ENCODE measurements at regions not wholly inside any gene's neighbourhood (a gene's known extent, or its start where the extent isn't known, plus 50 kb on each side); places are given as distances from the start of the nearest gene placed in this dataset.

DNA sequence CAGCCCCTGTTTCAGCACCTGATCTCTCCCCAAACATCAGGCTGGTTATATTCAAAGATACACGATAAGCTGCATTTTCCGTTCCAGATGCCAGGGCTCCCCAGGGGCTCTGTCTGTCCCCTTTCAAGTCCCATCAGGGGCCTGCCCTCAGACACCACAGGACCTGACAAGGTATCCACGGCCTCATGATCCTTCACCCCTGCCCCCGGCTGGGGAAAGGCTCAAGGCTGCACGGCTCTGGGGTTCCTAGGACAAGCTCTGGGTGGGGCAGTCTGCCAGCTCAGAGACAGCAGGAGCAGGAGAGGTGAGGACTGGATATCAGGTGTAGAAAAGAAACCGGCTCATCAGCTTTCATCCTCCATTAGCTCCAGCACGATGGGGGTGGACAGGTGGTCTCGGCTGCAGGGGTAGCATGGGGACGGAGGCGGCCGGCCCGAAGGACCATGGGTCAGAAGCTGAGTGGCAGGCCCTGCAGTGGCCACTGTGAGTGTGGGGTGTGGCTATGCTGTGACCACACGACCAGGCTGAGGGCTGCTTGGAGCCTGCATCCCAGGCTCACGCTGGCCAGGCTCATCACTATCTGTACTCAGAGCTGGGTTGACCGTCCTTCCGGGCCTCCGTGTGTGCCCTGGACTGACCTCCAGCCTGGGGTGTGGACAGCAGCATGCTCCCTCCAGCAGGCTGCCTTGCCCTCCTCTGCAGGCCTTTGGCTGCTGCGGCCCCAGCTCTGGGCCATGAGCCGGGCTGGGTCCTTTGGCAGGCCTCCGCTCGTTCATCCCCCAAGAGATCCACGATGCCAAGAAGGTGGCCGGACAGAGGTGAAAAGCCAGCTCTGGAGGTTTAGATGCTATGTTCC lies 386.2 kb downstream of the THBS2 start:
- peaks cover 16% of the 10 kb centered on the region for H3K27me3 Mint-ChIP-seq
- H3K9me3 Mint-ChIP-seq: no peaks in the 10 kb centered on the region
- no peaks in the 10 kb centered on the region for H3K36me3 Mint-ChIP-seq (ENCODE audit: insufficient read depth)
- no peak for DNase-seq (ENCODE audit: low spot score in 2 of 2)
- ATAC-seq (replicated peaks; ENCODE audit: extremely low read depth, poor library complexity, severe bottlenecking): no peak
- no peak overlapping the region for H3K27ac Mint-ChIP-seq (ENCODE audit: low read depth)
- H3K4me1 Mint-ChIP-seq: no peaks in the 10 kb centered on the region
- no peak overlapping the region for H3K4me3 Mint-ChIP-seq

DNA sequence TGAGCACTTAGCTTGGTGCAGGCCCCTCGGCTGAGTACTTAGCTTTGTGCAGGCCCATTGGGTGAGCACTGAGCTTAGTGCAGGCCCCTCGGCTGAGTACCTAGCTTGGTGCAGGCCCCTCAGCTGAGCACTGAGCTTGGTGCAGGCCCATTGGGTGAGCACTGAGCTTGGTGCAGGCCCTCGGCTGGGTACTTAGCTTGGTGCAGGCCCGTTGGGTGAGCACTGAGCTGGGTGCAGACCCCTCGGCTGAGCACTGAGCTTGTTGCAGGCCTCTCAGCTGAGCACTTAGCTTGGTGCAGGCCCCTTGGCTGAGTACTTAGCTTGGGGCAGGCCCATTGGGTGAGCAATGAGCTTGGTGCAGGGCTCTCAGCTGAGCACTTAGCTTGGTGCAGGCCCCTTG lies 387.1 kb downstream of the THBS2 start:
- DNase-seq (ENCODE audit: low spot score in 2 of 2): no peak
- ATAC-seq (replicated peaks; ENCODE audit: extremely low read depth, poor library complexity, severe bottlenecking): no peak
- peaks cover 9% of the 10 kb centered on the region for H3K27me3 Mint-ChIP-seq
- H3K4me1 Mint-ChIP-seq: no peaks in the 10 kb centered on the region
- no peak overlapping the region for H3K4me3 Mint-ChIP-seq
- no peak overlapping the region for H3K27ac Mint-ChIP-seq (ENCODE audit: low read depth)
- no peaks in the 10 kb centered on the region for H3K36me3 Mint-ChIP-seq (ENCODE audit: insufficient read depth)
- no peaks in the 10 kb centered on the region for H3K9me3 Mint-ChIP-seq

DNA sequence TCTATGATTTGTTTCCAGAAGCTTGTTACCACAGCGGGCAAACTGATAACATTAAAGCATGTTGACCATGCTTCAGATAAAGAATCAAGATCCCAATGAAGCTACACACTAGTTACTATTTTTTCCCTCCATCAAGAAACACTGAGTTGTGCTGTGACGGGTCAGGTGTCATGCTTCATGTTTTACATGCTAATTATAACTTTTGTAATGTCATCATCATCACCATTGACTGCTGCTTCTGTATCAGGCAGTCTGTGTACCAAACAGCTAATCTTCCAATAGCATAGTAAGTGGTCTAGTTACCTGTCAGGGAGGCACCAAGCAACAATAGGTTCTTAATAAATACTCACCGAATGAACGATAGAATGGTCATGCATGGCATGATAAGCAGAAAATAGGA lies 388.1 kb downstream of the THBS2 start:
- Mint-ChIP-seq H3K27ac (ENCODE audit: low read depth) (no peak overlapping the region), H3K9me3 (no peaks in the 10 kb centered on the region), H3K4me1 (no peaks in the 10 kb centered on the region), H3K27me3 (peaks cover 7% of the 10 kb centered on the region), H3K36me3 (ENCODE audit: insufficient read depth) (no peaks in the 10 kb centered on the region), H3K4me3 (no peak overlapping the region)
- ATAC-seq (replicated peaks; ENCODE audit: extremely low read depth, poor library complexity, severe bottlenecking) (no peak), DNase-seq (ENCODE audit: low spot score in 2 of 2) (no peak)

DNA sequence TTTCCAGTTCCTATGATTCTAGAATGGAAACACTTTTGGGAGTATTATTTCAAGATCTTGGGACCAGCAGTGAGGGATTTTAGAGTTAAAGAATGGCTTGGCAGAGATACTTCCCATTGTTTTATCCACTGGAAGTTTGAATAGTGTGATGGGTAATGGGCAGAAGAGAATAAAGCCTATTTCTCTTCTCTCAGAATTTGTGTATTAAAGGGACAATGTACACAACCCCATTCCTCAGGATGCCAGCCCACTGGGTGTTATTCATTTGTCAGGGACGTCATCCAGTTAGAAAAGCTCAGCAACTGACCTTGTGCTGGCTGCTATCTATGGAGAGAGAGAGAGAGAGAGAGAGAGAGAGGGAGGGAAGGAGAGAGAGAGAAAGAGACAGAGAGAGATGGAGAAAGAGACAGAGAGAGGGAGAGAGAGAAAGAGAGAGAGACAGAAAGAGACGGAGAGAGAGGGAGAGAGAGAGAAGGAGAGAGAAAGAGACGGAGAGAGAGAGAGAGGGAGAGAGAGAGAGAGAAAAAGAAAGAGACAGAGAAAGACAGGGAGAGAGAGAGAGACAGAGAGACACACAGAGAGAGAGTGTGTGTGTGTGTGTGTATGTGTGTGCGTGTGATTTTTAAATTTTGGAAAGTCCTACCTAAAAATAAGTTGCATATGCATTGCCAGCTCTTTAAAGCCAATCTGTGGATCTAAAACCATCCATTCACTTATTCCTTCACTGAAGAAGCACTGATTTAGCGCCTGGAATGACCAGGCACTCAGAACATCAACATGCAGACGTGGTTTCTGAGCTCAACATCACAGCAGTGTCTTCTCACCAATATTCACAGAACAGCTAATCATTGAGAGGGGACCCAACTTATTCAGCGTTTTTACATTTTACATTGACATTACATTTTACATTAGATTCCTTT lies 388.8 kb downstream of the THBS2 start:
- no peaks in the 10 kb centered on the region for H3K9me3 Mint-ChIP-seq
- no peak for DNase-seq (ENCODE audit: low spot score in 2 of 2)
- H3K27me3 Mint-ChIP-seq: peaks cover 11% of the 10 kb centered on the region
- no peak overlapping the region for H3K4me3 Mint-ChIP-seq
- ATAC-seq (replicated peaks; ENCODE audit: extremely low read depth, poor library complexity, severe bottlenecking): no peak
- no peaks in the 10 kb centered on the region for H3K4me1 Mint-ChIP-seq
- H3K36me3 Mint-ChIP-seq (ENCODE audit: insufficient read depth): no peaks in the 10 kb centered on the region
- H3K27ac Mint-ChIP-seq (ENCODE audit: low read depth): peak overlapping the region; percentile 36

DNA sequence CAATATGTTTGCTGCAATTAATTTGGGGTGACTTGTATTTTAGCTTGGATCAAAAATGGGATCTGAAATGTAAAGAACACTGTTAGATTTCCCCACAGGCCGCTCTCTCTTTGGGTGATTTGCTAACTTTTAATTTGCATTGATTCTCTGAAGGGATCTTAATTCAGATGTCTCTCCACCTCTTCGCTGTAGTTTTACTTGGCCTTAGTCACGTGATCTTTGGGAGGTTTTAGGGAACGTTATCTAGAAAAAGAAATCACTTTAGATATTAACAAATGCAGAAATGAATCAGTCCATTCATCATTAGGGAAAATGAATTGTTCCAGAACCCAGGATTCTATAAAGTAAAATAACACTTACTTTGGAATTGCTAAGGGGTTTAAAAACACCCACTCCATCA lies 390.2 kb downstream of the THBS2 start:
- ATAC-seq (replicated peaks; ENCODE audit: extremely low read depth, poor library complexity, severe bottlenecking): no peak
- H3K9me3 Mint-ChIP-seq: no peaks in the 10 kb centered on the region

DNA sequence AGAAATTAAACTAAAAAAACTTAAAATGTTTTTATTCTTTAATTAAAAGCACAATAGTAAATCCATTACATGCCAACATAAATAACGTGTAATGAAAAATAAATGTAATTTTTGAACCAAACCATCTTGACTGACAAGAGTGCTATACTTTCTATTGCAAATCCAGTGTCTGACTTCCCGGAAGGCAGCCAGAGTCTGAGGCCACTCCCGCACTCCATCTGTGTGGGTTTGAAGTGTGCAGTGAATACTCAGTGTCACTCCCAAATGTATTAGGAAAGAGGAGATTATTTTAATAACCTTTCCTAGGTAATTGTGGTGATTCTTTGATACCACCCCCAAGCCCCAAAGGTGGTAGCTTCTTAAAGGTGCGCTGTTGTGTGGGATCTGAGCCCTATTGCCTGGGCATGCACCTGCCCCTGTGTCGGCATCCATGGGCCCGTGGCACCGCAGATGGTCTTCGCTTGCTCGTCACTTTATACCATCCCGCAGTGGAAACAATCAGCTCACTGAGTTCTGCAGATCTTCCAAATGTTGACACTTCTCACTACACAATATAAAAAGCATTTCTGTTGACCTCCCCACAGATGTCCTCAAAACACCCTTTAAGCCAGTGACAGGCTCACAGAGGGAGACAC lies 391.2 kb downstream of the THBS2 start:
- Mint-ChIP-seq H3K36me3 (ENCODE audit: insufficient read depth) (no peaks in the 10 kb centered on the region), H3K27ac (ENCODE audit: low read depth) (no peak overlapping the region), H3K9me3 (no peaks in the 10 kb centered on the region), H3K4me1 (no peaks in the 10 kb centered on the region), H3K4me3 (no peak overlapping the region), H3K27me3 (peaks cover 11% of the 10 kb centered on the region)
- ATAC-seq (replicated peaks; ENCODE audit: extremely low read depth, poor library complexity, severe bottlenecking): no peak
- no peak for DNase-seq (ENCODE audit: low spot score in 2 of 2)

More for the DNA sequence above, 390.2 kb downstream of the THBS2 start:
- DNase-seq (ENCODE audit: low spot score in 2 of 2): no peak
- no peaks in the 10 kb centered on the region for H3K36me3 Mint-ChIP-seq (ENCODE audit: insufficient read depth)
- H3K27me3 Mint-ChIP-seq: peaks cover 11% of the 10 kb centered on the region
- no peak overlapping the region for H3K27ac Mint-ChIP-seq (ENCODE audit: low read depth)
- H3K4me3 Mint-ChIP-seq: no peak overlapping the region
- no peaks in the 10 kb centered on the region for H3K4me1 Mint-ChIP-seq

DNA sequence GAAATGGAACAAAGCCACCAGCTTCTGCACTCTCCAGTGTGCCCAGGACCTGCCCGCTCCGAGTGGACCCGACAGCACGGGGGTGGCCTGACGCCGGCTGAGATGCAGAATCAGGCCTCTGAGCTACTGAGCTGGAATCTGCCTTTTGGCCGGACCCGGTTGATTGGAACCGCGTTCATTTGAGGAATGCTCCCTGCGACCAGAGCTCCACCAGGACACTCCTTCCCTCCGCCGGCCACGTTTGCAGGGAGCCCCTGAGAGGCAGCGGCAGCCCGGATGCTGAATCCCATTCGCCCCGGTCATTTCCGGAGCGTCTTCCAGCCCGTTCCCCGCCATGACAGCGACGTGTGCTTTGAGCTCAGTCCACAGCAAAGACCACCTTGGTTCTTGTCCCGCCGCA lies 392.7 kb downstream of the THBS2 start:
- no peaks in the 10 kb centered on the region for H3K9me3 Mint-ChIP-seq
- H3K36me3 Mint-ChIP-seq (ENCODE audit: insufficient read depth): no peaks in the 10 kb centered on the region
- no peak for ATAC-seq (replicated peaks; ENCODE audit: extremely low read depth, poor library complexity, severe bottlenecking)
- H3K4me3 Mint-ChIP-seq: no peak overlapping the region
- H3K4me1 Mint-ChIP-seq: no peaks in the 10 kb centered on the region
- H3K27ac Mint-ChIP-seq (ENCODE audit: low read depth): no peak overlapping the region
- H3K27me3 Mint-ChIP-seq: peaks cover 11% of the 10 kb centered on the region
- DNase-seq (ENCODE audit: low spot score in 2 of 2): no peak

DNA sequence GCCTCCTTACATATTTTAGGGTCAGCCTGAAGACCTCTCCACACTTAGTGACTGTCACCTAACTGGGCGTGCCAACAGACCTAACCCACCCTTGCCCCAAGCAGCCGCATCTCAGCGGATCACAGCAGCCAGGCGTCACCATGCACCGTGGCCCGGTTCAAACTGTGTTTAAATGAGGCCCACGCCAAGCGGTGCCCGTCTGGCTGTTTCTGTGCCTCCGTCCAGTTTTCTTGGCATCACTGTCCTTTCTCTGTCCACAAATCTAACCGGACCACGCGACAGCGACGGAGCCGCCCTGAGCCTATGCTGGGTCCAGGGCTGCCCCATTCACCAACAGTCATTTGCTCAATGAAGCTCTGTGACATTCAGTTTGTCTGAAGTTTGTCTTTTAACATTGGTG lies 393.3 kb downstream of the THBS2 start:
- H3K4me1 Mint-ChIP-seq: no peaks in the 10 kb centered on the region
- H3K27me3 Mint-ChIP-seq: peaks cover 11% of the 10 kb centered on the region
- no peak overlapping the region for H3K27ac Mint-ChIP-seq (ENCODE audit: low read depth)
- ATAC-seq (replicated peaks; ENCODE audit: extremely low read depth, poor library complexity, severe bottlenecking): no peak
- H3K4me3 Mint-ChIP-seq: no peak overlapping the region
- no peaks in the 10 kb centered on the region for H3K9me3 Mint-ChIP-seq
- no peaks in the 10 kb centered on the region for H3K36me3 Mint-ChIP-seq (ENCODE audit: insufficient read depth)
- DNase-seq (ENCODE audit: low spot score in 2 of 2): no peak

DNA sequence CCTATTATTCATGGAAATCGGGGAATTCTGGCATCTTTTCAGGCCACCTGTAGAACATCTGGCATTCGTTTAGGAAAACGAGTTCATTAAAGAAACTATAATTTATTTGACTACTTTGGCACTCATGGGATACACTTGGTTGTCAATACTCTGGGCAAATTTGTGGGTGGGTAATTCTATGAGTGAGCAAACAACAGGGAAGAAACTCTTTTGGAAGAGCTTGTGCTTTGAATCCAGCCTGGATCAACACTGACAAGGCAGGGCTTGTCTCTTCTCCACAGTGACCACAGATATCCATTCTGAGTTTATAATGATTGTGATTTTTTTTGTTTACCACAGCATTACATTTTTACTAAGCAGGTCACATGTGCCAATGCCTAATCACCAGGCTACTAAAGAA lies 394.7 kb downstream of the THBS2 start:
- H3K9me3 Mint-ChIP-seq: no peaks in the 10 kb centered on the region
- ATAC-seq (replicated peaks; ENCODE audit: extremely low read depth, poor library complexity, severe bottlenecking): no peak
- H3K4me1 Mint-ChIP-seq: no peaks in the 10 kb centered on the region
- no peak overlapping the region for H3K27ac Mint-ChIP-seq (ENCODE audit: low read depth)
- DNase-seq (ENCODE audit: low spot score in 2 of 2): no peak
- no peak overlapping the region for H3K4me3 Mint-ChIP-seq
- H3K27me3 Mint-ChIP-seq: peaks cover 11% of the 10 kb centered on the region
- H3K36me3 Mint-ChIP-seq (ENCODE audit: insufficient read depth): no peaks in the 10 kb centered on the region

DNA sequence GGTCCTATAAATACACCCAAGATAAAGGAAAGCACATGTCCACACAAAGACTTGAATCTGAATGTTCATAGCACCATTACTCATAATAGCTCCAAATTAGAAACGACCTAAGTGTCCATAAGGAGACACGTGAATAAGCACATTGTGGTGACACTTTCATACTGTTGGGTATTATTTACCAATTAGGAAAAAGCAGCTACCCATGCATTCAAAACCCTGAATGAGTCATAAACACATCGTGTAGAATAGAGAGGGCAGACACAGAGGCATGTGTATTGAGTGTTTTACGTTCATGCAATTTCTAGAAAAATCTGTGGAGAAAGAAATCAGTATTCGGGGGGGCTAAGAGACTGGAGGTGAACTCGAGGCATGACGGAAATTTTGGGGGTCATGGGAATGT lies 396.7 kb downstream of the THBS2 start:
- DNase-seq (ENCODE audit: low spot score in 2 of 2) (no peak), ATAC-seq (replicated peaks; ENCODE audit: extremely low read depth, poor library complexity, severe bottlenecking) (no peak)
- Mint-ChIP-seq H3K36me3 (ENCODE audit: insufficient read depth) (no peaks in the 10 kb centered on the region), H3K27ac (ENCODE audit: low read depth) (no peak overlapping the region), H3K4me3 (no peak overlapping the region), H3K4me1 (no peaks in the 10 kb centered on the region), H3K9me3 (no peaks in the 10 kb centered on the region), H3K27me3 (peaks cover 11% of the 10 kb centered on the region)

DNA sequence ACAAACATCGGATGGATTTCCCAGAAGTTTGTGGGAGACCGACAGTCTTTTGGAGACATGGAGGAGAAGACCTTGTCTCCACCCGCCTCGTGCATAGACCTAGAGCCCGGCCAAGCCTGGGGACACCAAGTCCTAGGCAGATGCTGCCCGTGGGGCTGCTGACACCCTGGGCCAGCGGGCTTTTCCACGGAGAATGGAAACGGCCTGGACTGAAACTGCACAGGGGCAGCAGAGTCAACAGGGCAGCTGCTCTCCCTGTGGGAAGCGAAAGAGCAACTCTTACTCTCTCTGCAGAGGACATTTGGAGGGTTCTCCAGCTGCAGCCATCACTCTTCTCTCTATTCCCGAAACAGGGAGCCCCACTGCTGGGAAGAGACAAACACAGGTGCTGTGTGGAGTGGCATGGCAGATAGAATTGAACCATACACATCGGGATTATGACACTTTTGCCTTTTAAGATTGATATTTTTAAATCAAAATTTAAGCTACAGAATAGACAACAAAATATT lies 401.2 kb downstream of the THBS2 start:
- no peaks in the 10 kb centered on the region for H3K27me3 Mint-ChIP-seq
- H3K4me1 Mint-ChIP-seq: no peaks in the 10 kb centered on the region
- ATAC-seq (replicated peaks; ENCODE audit: extremely low read depth, poor library complexity, severe bottlenecking) (no peak), DNase-seq (ENCODE audit: low spot score in 2 of 2) (no peak)
- no peak overlapping the region for H3K27ac Mint-ChIP-seq (ENCODE audit: low read depth)
- H3K9me3 Mint-ChIP-seq: no peaks in the 10 kb centered on the region
- H3K4me3 Mint-ChIP-seq: no peak overlapping the region
- H3K36me3 Mint-ChIP-seq (ENCODE audit: insufficient read depth): no peaks in the 10 kb centered on the region

DNA sequence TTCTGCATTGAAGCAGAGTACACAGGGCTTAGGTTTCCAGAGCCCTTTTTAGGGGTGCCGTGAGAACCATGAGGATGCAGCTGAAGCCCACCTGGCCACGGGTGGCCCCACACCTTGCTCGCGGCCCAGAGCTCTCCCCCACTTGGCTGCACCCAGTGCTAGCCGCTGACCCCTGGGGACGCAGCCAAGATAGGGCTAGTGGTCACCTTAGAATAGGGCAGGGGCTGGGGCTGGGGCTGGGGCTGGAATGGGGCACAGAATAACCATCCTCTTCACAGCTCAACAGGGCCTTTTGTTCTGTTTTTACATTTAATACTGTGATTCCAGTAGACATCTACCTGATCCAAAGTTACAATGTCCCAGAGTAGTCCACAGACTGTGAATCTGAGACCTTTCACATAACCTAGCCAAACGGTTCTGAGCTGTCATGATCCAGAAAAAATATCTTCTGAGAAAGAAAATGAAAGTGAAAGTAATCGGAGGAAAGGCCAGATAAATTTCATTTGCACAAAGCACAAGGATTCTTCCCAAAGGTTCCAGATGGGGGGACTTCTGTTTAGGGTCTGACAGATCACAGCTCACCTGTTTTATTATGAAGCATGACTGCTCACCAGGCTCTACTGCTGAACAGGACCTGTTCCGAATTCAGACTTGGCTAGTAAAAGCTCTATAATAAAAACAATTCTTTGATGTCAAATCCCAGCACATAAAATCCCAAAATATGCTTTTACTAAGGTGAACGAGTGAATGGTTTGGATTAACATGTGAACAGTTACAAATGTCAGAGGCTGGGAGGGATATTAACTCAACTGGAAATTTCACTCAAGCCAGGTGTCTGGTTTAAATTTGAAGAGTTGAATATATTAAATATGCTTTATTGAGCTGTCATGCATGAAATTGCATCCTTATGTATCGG lies 401.9 kb downstream of the THBS2 start:
- H3K9me3 Mint-ChIP-seq: no peaks in the 10 kb centered on the region
- H3K36me3 Mint-ChIP-seq (ENCODE audit: insufficient read depth): no peaks in the 10 kb centered on the region
- no peak for DNase-seq (ENCODE audit: low spot score in 2 of 2)
- peak overlapping the region; percentile 45 for H3K4me3 Mint-ChIP-seq
- ATAC-seq (replicated peaks; ENCODE audit: extremely low read depth, poor library complexity, severe bottlenecking): no peak
- no peak overlapping the region for H3K27ac Mint-ChIP-seq (ENCODE audit: low read depth)
- H3K4me1 Mint-ChIP-seq: no peaks in the 10 kb centered on the region
- no peaks in the 10 kb centered on the region for H3K27me3 Mint-ChIP-seq

Measured in central memory CD8-positive, alpha-beta T cell (primary cell).